ENCODE measurements at regions not wholly inside any gene's neighbourhood (a gene's known extent, or its start where the extent isn't known, plus 50 kb on each side); places are given as distances from the start of the nearest gene placed in this dataset.
A peak's percentile ranks its signal among the peaks of the same experiment; 100 is the strongest.

GRCh38 chr22:46038174-46038487 is 61.2 kb upstream of the WNT7B start:
- intact Hi-C loops (cut with DNase I), result no loop called here
- H3K36me3 ChIP-seq, result no peaks in the 10 kb centered on the region
- TF ChIP-seq CTCF (IDR thresholded peaks at IDR 0.05) (no peak), POLR2A (IDR thresholded peaks at IDR 0.05) (no peak)
- H3K27ac ChIP-seq, result peak overlapping the region; percentile 82 to 100 (median 99)
- no peaks in the 10 kb centered on the region for H3K9me3 ChIP-seq
- H3K27me3 ChIP-seq, result no peaks in the 10 kb centered on the region
- no peak overlapping the region for H3K4me3 ChIP-seq
- no peak for DNase-seq
- peaks cover 34 to 93% (median 36%) of the 10 kb centered on the region in 3 donors for H3K4me1 ChIP-seq
- WGBS, 2 donors, result 47 to 50% methylated on average over 1 to 2 of the region's 2 CpGs

- Histone ChIP-seq H3K27ac (peak overlapping the region; percentile 82 to 100 (median 99)), H3K4me1 (peaks cover 34 to 93% (median 37%) of the 10 kb centered on the region in 3 donors)
- 43 to 48% methylated on average over 17 to 18 of the region's 18 CpGs for WGBS, 2 donors
Observed at GRCh38 chr22:46038516-46039430, 61.8 kb upstream of the WNT7B start.

GRCh38 chr22:46039535-46039934 is 62.6 kb upstream of the WNT7B start:
- WGBS, 2 donors, result 24 to 41% methylated on average over 6 of the region's 6 CpGs
- H3K36me3 ChIP-seq, result no peaks in the 10 kb centered on the region
- H3K27ac ChIP-seq, result peak overlapping the region; percentile 82 to 100 (median 99)
- no peak overlapping the region for H3K4me3 ChIP-seq
- intact Hi-C loops (cut with DNase I), result no loop called here
- H3K9me3 ChIP-seq, result no peaks in the 10 kb centered on the region
- no peak for DNase-seq
- H3K4me1 ChIP-seq, result peaks cover 32 to 92% (median 43%) of the 10 kb centered on the region in 3 donors
- TF ChIP-seq POLR2A (IDR thresholded peaks at IDR 0.05), result no peak
- TF ChIP-seq CTCF (IDR thresholded peaks at IDR 0.05), result no peak
- H3K27me3 ChIP-seq, result no peaks in the 10 kb centered on the region

More at GRCh38 chr22:46038516-46039430, 61.8 kb upstream of the WNT7B start:
- H3K4me3 ChIP-seq, result no peak overlapping the region
- no peaks in the 10 kb centered on the region for H3K9me3 ChIP-seq
- DNase-seq, result no peak
- H3K36me3 ChIP-seq, result no peaks in the 10 kb centered on the region
- TF ChIP-seq POLR2A (IDR thresholded peaks at IDR 0.05), result no peak
- no peak for TF ChIP-seq CTCF (IDR thresholded peaks at IDR 0.05)
- intact Hi-C loops (cut with DNase I), result no loop called here
- H3K27me3 ChIP-seq, result no peaks in the 10 kb centered on the region

DNA sequence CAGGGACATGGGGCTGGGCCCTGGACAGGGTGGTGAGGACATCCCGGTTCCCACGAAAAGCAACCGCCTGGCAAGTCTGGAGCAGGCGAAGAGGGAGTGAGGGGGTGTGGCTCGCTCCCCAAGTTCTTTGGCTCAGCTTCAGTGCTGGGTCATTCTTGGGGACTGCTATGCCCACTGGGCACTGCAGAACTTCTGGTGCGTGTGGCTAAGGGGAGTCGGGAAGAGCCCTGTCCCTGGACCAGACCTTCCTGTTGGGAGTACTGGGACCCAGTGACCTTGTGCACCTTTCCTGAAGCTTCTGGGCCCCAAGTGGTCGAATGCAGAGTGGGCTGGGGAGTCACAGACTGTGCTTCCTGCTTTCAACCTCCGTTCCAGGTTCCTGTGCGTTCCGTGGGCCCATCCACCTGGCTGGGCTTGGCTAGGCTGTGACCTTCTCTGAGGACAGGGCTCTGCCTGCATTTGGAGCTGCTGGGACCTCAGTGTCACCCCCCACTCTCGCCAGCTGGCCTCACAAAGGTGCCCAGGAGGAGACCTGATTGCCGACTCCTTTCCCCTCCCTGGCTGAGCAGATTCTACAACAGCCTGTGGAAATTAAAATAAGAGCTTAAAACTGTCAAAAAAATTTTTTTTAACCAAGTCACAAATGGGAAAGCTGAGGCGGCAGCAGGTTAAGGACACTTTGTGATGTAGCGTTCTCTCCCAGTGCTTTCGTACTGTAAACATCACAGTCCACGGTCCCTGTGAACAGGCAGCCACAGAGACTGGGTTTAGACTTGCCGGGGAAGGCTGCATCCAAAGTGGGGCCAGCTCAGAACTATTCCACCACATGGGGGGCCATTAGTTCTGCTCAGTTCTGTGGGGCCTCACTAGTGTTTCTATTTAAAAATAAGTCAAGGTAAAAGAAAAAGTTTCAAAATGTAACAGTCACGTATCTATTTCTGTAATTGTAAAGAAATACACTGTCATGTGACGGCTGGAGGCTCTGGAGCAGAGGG is 63.8 kb upstream of the WNT7B start:
- intact Hi-C loops (cut with DNase I), result no loop called here
- 41 to 62% methylated on average over 15 of the region's 20 CpGs for WGBS, 2 donors
- H3K9me3 ChIP-seq, result no peaks in the 10 kb centered on the region
- H3K36me3 ChIP-seq, result no peaks in the 10 kb centered on the region
- no peak for DNase-seq
- H3K4me1 ChIP-seq, result peaks cover 31 to 90% (median 44%) of the 10 kb centered on the region in 3 donors
- H3K27me3 ChIP-seq, result no peaks in the 10 kb centered on the region
- peak in 1 of 6 experiments; percentile 8 for TF ChIP-seq CTCF (IDR thresholded peaks at IDR 0.05)
- TF ChIP-seq POLR2A (IDR thresholded peaks at IDR 0.05), result peak in 1 of 4 donors; percentile 9
- peak overlapping the region; percentile 89 to 100 (median 99) for H3K27ac ChIP-seq
- H3K4me3 ChIP-seq, result peak overlapping the region in 3 of 4 donors; percentile 18 to 45 (median 20)
